ENCODE measurements at regions not wholly inside any gene's neighbourhood (a gene's known extent, or its start where the extent isn't known, plus 50 kb on each side); places are given as distances from the start of the nearest gene placed in this dataset.

DNA sequence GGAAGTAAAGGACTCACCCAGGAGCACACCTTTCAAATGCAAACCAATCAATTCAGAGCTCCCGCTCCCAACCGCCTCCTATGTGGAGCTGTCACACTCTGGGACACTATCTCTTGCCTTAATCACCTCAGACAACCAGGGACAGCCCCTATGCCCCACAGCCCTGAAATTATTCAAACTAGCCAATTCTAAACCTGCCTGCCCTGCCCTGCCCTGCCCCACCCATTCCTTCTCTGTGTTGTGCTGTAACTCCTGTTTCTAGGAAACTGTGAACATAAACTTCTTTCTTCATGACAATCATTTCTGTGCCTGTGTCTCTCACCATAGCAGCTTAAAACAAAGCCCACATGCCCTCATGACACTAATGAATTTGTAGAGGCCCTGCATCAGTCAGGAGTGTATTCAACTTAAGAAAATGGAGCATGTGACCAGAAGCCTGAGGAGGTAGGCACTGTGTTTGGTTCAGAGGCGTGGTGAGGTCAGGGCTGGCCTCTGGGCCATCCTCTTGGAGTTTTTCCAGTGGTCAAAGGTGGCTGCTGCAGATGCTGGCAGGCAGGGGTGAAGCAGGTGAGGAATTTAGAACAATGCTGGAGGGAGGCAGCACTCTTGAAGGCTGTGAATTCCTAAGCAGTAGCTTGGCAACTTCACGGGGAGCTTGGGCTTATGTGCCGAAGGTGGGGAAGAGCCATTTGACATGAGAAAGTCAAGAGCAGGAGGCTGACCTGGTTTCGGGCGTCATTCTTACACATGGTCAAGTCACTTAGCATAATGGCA is 74.5 kb downstream of the RHOU start:
- TF ChIP-seq CTCF (IDR thresholded peaks at IDR 0.05) (no peak), POLR2A (IDR thresholded peaks at IDR 0.05) (no peak)

Data from ovary (tissue), 3 donors.